ENCODE measurements at regions not wholly inside any gene's neighbourhood (a gene's known extent, or its start where the extent isn't known, plus 50 kb on each side); places are given as distances from the start of the nearest gene placed in this dataset.

DNA sequence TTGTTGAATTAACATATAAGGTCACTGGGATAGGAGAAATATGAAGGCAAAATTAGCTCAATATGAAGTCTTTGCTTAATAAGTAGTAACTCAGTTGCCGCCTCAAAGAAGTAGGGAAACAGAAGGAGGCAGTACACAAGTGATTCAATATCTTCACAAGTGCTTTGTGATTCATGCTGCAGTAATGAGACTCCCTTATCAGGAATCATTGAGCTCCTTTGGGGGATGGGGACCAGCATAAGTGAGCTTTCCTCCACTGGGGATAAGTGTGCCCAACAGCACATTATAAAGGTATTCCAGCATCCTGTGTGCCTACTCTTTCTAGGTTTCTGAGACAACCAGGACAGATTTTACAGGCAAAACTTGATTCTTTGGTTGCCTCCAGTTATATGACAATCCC is 323.4 kb upstream of the UBE2E3 start:
- Histone ChIP-seq H3K27ac (ENCODE audit: low read depth, low read length) (no peak overlapping the region), H3K9me3 (ENCODE audit: control insufficient read depth, insufficient read depth, low read length) (no peaks in the 10 kb centered on the region), H3K27me3 (ENCODE audit: control insufficient read depth, insufficient read depth, low read length) (no peaks in the 10 kb centered on the region), H3K4me1 (ENCODE audit: control insufficient read depth, insufficient read depth, low read length) (no peaks in the 10 kb centered on the region), H3K4me3 (ENCODE audit: low read depth, low read length) (no peak overlapping the region), H3K36me3 (ENCODE audit: control insufficient read depth, insufficient read depth, low read length) (no peaks in the 10 kb centered on the region)
- DNase-seq (ENCODE audit: low read depth in 4 of 6, low spot score in 6 of 6) = no peak
- 100% methylated on average over 1 of the region's 1 CpG for WGBS (ENCODE audit: insufficient coverage)

DNA sequence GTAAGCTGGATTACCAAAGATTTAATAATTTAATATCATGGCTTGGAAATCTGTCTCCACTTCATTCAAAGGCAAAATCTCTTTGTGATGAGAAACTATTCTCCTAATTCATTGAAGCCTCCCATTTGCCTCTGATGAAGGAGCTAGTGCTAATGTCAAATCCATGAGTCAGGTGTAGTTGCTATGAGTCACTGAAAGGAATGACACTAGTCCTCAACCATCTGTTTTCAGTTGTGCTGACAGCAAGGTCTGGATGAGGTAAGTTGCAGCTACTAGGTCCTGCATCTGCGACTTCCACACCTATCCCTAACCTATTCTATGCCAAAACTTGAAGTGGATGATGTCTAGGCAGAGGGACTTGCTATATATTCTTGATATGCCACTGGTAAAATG is 324.0 kb upstream of the UBE2E3 start:
- H3K36me3 ChIP-seq (ENCODE audit: control insufficient read depth, insufficient read depth, low read length) = no peaks in the 10 kb centered on the region
- no peak overlapping the region for H3K4me3 ChIP-seq (ENCODE audit: low read depth, low read length)
- no CpG with 5 or more reads among the region's 1 CpG for WGBS (ENCODE audit: insufficient coverage)
- H3K27ac ChIP-seq (ENCODE audit: low read depth, low read length) = no peak overlapping the region
- no peaks in the 10 kb centered on the region for H3K9me3 ChIP-seq (ENCODE audit: control insufficient read depth, insufficient read depth, low read length)
- DNase-seq (ENCODE audit: low read depth in 4 of 6, low spot score in 6 of 6) = no peak
- H3K27me3 ChIP-seq (ENCODE audit: control insufficient read depth, insufficient read depth, low read length) = no peaks in the 10 kb centered on the region
- no peaks in the 10 kb centered on the region for H3K4me1 ChIP-seq (ENCODE audit: control insufficient read depth, insufficient read depth, low read length)

DNA sequence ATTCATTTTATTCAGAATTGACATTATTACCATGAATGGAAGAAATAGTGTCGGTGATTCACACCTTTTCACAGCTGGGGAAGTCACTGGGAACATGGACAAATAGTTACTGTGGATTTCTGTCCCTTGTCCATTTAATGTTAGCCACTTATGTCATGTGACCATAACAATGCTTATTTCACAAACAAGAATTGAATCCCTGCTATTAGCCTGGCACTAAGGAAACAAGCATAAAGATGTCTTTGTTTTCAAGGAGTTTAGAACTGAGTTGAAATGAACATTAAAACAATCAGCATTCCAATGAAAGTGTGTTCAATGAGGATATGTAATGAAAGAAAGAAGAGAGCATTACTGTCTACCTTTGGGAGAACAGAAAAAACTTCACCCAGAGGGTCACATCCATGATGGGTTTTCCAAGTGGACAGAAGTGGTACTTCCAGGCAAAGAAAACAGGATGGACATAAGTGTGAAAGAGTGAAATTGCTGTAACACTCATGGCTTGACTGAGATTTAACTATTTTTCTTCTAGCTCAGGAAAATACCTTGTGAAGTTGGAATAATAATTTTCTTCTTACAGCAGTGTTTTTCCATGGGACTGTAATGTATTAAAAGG is 324.5 kb upstream of the UBE2E3 start:
- no peak overlapping the region for H3K27ac ChIP-seq (ENCODE audit: low read depth, low read length)
- no peaks in the 10 kb centered on the region for H3K9me3 ChIP-seq (ENCODE audit: control insufficient read depth, insufficient read depth, low read length)
- no peaks in the 10 kb centered on the region for H3K4me1 ChIP-seq (ENCODE audit: control insufficient read depth, insufficient read depth, low read length)
- no CpG with 5 or more reads among the region's 1 CpG for WGBS (ENCODE audit: insufficient coverage)
- H3K4me3 ChIP-seq (ENCODE audit: low read depth, low read length) = no peak overlapping the region
- peak in 1 of 6 donors; percentile 7 for DNase-seq (ENCODE audit: low read depth in 4 of 6, low spot score in 6 of 6)
- H3K36me3 ChIP-seq (ENCODE audit: control insufficient read depth, insufficient read depth, low read length) = no peaks in the 10 kb centered on the region
- no peaks in the 10 kb centered on the region for H3K27me3 ChIP-seq (ENCODE audit: control insufficient read depth, insufficient read depth, low read length)

DNA sequence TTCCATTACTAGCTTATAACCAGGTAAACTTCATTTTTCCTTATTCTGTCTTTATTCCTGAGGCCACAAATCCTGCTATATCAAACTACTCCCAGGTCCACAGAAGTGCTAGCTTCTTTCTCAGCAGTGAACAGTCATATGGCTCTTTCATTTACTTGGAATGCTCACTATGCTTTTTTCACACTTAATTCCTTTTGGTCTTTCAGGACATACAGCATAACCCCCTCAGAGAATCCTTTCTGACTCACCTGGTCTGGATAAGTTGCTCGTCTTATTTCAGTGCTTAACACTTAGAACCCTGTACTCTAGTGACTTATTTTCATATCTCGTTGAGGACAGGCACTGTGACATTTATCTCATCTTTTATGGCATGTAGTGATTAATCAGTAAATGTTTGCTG is 325.0 kb upstream of the UBE2E3 start:
- WGBS (ENCODE audit: insufficient coverage) = no CpG with 5 or more reads among the region's 2 CpGs
- Histone ChIP-seq H3K4me3 (ENCODE audit: low read depth, low read length) (no peak overlapping the region), H3K27ac (ENCODE audit: low read depth, low read length) (no peak overlapping the region), H3K27me3 (ENCODE audit: control insufficient read depth, insufficient read depth, low read length) (no peaks in the 10 kb centered on the region), H3K36me3 (ENCODE audit: control insufficient read depth, insufficient read depth, low read length) (no peaks in the 10 kb centered on the region), H3K9me3 (ENCODE audit: control insufficient read depth, insufficient read depth, low read length) (no peaks in the 10 kb centered on the region), H3K4me1 (ENCODE audit: control insufficient read depth, insufficient read depth, low read length) (no peaks in the 10 kb centered on the region)
- no peak for DNase-seq (ENCODE audit: low read depth in 4 of 6, low spot score in 6 of 6)

DNA sequence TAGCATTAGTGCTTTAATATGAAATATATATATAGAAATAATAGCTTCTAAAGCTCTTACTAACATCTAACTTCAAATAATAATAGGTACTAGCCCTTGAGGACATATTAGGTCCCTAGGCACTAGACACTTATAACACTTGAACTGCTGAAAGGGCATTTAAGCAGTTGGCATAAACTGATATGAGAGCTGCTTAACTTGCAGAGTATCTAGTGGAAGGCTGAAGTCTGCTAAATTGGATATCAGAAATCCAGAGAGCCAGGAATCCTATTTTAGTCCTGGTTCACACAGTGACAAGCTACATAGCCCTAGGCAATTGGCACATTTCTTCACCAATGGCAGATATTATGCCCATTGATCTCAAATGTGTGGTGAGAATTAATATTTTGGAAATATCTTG is 326.9 kb upstream of the UBE2E3 start:
- H3K27me3 ChIP-seq (ENCODE audit: control insufficient read depth, insufficient read depth, low read length) = no peaks in the 10 kb centered on the region
- no peak overlapping the region for H3K27ac ChIP-seq (ENCODE audit: low read depth, low read length)
- H3K36me3 ChIP-seq (ENCODE audit: control insufficient read depth, insufficient read depth, low read length) = no peaks in the 10 kb centered on the region
- no peaks in the 10 kb centered on the region for H3K9me3 ChIP-seq (ENCODE audit: control insufficient read depth, insufficient read depth, low read length)
- no peak overlapping the region for H3K4me3 ChIP-seq (ENCODE audit: low read depth, low read length)
- H3K4me1 ChIP-seq (ENCODE audit: control insufficient read depth, insufficient read depth, low read length) = no peaks in the 10 kb centered on the region
- DNase-seq (ENCODE audit: low read depth in 4 of 6, low spot score in 6 of 6) = no peak

DNA sequence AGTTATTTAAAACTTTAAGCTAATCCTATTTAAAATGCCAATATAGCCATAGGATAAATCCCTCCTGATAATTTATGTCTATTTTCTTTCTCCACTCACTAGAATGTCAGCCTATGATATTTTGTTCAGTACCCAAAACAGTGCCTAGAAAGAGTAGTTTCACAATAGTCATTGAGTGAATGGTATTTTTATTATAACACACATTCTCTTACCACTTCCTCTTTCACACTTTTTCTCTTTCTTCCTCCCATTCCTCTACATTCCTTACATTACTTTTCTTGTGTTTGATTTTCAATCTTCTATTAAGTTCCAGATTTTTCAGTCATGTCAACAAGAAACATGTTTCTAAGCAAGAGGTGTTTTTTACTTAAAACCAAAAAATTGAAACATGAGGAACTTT is 327.6 kb upstream of the UBE2E3 start:
- Histone ChIP-seq H3K4me1 (ENCODE audit: control insufficient read depth, insufficient read depth, low read length) (no peaks in the 10 kb centered on the region), H3K36me3 (ENCODE audit: control insufficient read depth, insufficient read depth, low read length) (no peaks in the 10 kb centered on the region), H3K9me3 (ENCODE audit: control insufficient read depth, insufficient read depth, low read length) (no peaks in the 10 kb centered on the region), H3K4me3 (ENCODE audit: low read depth, low read length) (no peak overlapping the region), H3K27ac (ENCODE audit: low read depth, low read length) (no peak overlapping the region), H3K27me3 (ENCODE audit: control insufficient read depth, insufficient read depth, low read length) (no peaks in the 10 kb centered on the region)
- no peak for DNase-seq (ENCODE audit: low read depth in 4 of 6, low spot score in 6 of 6)

DNA sequence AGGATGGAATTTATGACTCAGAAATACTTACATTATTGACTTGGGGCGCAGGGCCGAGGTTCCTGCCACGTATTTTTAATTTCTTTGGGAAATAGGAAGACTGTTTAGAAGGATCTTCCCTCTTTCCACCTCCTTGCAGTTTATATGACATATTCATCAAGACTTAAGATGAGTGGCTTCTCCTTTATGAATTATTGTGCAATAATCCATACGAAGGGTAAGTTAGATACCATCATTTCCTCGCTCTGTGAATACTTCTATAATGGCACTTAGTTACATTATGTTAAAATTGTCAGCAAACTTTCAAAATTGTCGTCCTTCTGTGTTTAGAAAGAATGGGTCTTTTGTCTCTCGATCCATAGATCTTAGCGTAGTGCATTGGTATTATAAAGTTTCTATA is 328.8 kb upstream of the UBE2E3 start:
- Histone ChIP-seq H3K27me3 (ENCODE audit: control insufficient read depth, insufficient read depth, low read length) (no peaks in the 10 kb centered on the region), H3K36me3 (ENCODE audit: control insufficient read depth, insufficient read depth, low read length) (no peaks in the 10 kb centered on the region), H3K27ac (ENCODE audit: low read depth, low read length) (no peak overlapping the region), H3K4me3 (ENCODE audit: low read depth, low read length) (no peak overlapping the region), H3K4me1 (ENCODE audit: control insufficient read depth, insufficient read depth, low read length) (no peaks in the 10 kb centered on the region), H3K9me3 (ENCODE audit: control insufficient read depth, insufficient read depth, low read length) (no peaks in the 10 kb centered on the region)
- WGBS (ENCODE audit: insufficient coverage) = no CpG with 5 or more reads among the region's 8 CpGs
- DNase-seq (ENCODE audit: low read depth in 4 of 6, low spot score in 6 of 6) = no peak

DNA sequence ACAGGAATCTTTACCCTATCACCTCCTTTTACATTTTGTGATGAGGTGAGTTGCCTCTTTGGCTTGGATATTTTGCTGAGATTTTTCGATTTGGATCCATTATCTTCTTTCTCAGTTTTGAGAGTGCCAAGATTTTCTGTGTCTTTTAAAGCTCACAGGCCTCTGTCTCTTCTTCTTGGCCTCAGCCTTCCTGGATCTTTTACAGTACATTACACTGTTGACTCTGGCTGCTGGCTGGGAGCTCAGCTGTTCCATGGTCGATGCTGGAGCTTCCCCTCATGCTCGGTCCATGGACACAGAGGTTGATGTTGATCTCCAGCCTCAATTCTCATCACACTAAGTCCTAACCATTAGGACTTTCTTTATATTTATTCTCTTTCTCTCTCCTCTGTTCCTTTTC is 332.8 kb upstream of the UBE2E3 start:
- Histone ChIP-seq H3K9me3 (ENCODE audit: control insufficient read depth, insufficient read depth, low read length) (no peaks in the 10 kb centered on the region), H3K27ac (ENCODE audit: low read depth, low read length) (no peak overlapping the region), H3K36me3 (ENCODE audit: control insufficient read depth, insufficient read depth, low read length) (no peaks in the 10 kb centered on the region), H3K4me1 (ENCODE audit: control insufficient read depth, insufficient read depth, low read length) (no peaks in the 10 kb centered on the region), H3K4me3 (ENCODE audit: low read depth, low read length) (no peak overlapping the region), H3K27me3 (ENCODE audit: control insufficient read depth, insufficient read depth, low read length) (no peaks in the 10 kb centered on the region)
- WGBS (ENCODE audit: insufficient coverage) = 56% methylated on average over 2 of the region's 3 CpGs
- peak in 1 of 6 donors; percentile 64 for DNase-seq (ENCODE audit: low read depth in 4 of 6, low spot score in 6 of 6)

DNA sequence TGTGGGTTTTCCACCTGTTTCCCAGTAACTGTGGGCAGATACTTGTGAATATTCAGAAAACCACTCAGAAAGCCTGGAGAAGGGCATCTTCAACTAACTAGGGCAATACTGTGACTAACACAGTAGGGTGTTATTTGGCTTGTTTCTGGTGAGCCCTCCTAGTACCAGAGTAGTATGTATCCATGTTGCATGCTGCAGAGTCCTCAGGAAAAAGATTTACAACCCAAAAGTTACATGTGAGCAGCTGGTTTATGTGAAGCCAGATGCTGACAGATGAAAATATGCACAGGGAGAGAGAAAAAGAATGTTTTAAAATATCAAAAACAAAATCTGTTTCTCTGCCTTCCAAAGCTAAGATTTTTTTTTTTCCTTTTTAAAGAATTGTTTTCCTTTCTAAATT is 333.2 kb upstream of the UBE2E3 start:
- H3K36me3 ChIP-seq (ENCODE audit: control insufficient read depth, insufficient read depth, low read length) = no peaks in the 10 kb centered on the region
- no peaks in the 10 kb centered on the region for H3K27me3 ChIP-seq (ENCODE audit: control insufficient read depth, insufficient read depth, low read length)
- no peaks in the 10 kb centered on the region for H3K4me1 ChIP-seq (ENCODE audit: control insufficient read depth, insufficient read depth, low read length)
- no peak overlapping the region for H3K27ac ChIP-seq (ENCODE audit: low read depth, low read length)
- H3K9me3 ChIP-seq (ENCODE audit: control insufficient read depth, insufficient read depth, low read length) = no peaks in the 10 kb centered on the region
- DNase-seq (ENCODE audit: low read depth in 4 of 6, low spot score in 6 of 6) = peak in 2 of 6 donors; percentile 4 to 32
- no peak overlapping the region for H3K4me3 ChIP-seq (ENCODE audit: low read depth, low read length)

DNA sequence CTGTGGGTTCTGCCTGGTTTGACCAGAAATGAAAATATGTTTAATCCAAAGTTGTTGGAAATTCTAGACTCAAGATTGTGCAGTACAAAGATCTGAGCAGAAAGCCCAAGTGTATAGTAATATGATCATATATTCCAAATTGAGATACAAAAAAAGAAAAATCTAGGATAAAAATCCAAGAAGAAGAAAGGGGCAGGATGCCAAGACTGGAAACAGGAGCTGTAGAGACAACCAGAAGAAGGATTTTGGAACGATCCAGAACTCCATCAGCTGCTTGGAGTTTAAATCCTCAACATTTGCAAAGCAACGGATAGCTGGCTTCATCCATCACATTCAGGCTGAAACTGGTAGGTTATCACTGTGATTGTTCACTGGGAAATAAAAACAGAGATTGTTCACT is 333.6 kb upstream of the UBE2E3 start:
- Histone ChIP-seq H3K36me3 (ENCODE audit: control insufficient read depth, insufficient read depth, low read length) (no peaks in the 10 kb centered on the region), H3K4me1 (ENCODE audit: control insufficient read depth, insufficient read depth, low read length) (no peaks in the 10 kb centered on the region), H3K27ac (ENCODE audit: low read depth, low read length) (no peak overlapping the region), H3K4me3 (ENCODE audit: low read depth, low read length) (no peak overlapping the region), H3K9me3 (ENCODE audit: control insufficient read depth, insufficient read depth, low read length) (no peaks in the 10 kb centered on the region), H3K27me3 (ENCODE audit: control insufficient read depth, insufficient read depth, low read length) (no peaks in the 10 kb centered on the region)
- whole genome bisulfite sequencing (ENCODE audit: insufficient coverage) = 100% methylated on average over 1 of the region's 2 CpGs
- peak in 1 of 6 donors; percentile 49 for DNase-seq (ENCODE audit: low read depth in 4 of 6, low spot score in 6 of 6)
